HG02571 (cell line): ENCODE measurements at regions not wholly inside any gene's neighbourhood (a gene's known extent, or its start where the extent isn't known, plus 50 kb on each side); places are given as distances from the start of the nearest gene placed in this dataset.
"Not testable (repeated sequence)": the region's sequence is repeated elsewhere in the genome, so short reads cannot be mapped to it uniquely, and the experiment has no call there.

Experiments
- ATAC-seq: cut with Tn5 transposase; IDR thresholded peaks from one replicate; pipeline ENCODE4 v1.9.1; 2021; ENCODE audit warnings: mild to moderate bottlenecking, moderate library complexity; ENCODE audit not compliant: unreplicated experiment

- no peak for ATAC-seq
Measured at GRCh38 chr12:74071182-74071581, 466.5 kb upstream of the ATXN7L3B start.

- ATAC-seq = no peak
Measured at GRCh38 chr12:74076918-74077317, 460.7 kb upstream of the ATXN7L3B start.

- ATAC-seq = no peak
Measured at GRCh38 chr12:74105434-74105833, 432.2 kb upstream of the ATXN7L3B start.

- no peak for ATAC-seq
Measured at GRCh38 chr12:74108729-74109128, 428.9 kb upstream of the ATXN7L3B start.

- ATAC-seq = no peak
Measured at GRCh38 chr12:74111688-74112360, 425.8 kb upstream of the ATXN7L3B start.

- ATAC-seq = no peak
Measured at GRCh38 chr12:74119811-74120362, 417.7 kb upstream of the ATXN7L3B start.

GRCh38 chr12:74120644-74121043, 417.0 kb upstream of the ATXN7L3B start:
- ATAC-seq = no peak

- no peak for ATAC-seq
Measured at GRCh38 chr12:74129702-74130101, 407.9 kb upstream of the ATXN7L3B start.

GRCh38 chr12:74144396-74144795, 393.2 kb upstream of the ATXN7L3B start:
- ATAC-seq = no peak

GRCh38 chr12:74145328-74145727, 392.3 kb upstream of the ATXN7L3B start:
- no peak for ATAC-seq

GRCh38 chr12:74148849-74149248, 388.8 kb upstream of the ATXN7L3B start:
- ATAC-seq = no peak

GRCh38 chr12:74152370-74152769, 385.3 kb upstream of the ATXN7L3B start:
- no peak for ATAC-seq

- no peak for ATAC-seq
Measured at GRCh38 chr12:74166096-74166495, 371.5 kb upstream of the ATXN7L3B start.

- no peak for ATAC-seq
Measured at GRCh38 chr12:74169607-74170006, 368.0 kb upstream of the ATXN7L3B start.

- ATAC-seq = no peak
Measured at GRCh38 chr12:74170645-74171477, 366.8 kb upstream of the ATXN7L3B start.

- no peak for ATAC-seq
Measured at GRCh38 chr12:74171478-74171909, 366.1 kb upstream of the ATXN7L3B start.

- ATAC-seq = not testable (repeated sequence)
Measured at GRCh38 chr12:74174961-74175360, 362.7 kb upstream of the ATXN7L3B start.

GRCh38 chr12:74185360-74185759, 352.3 kb upstream of the ATXN7L3B start:
- ATAC-seq = no peak

- no peak for ATAC-seq
Measured at GRCh38 chr12:74193191-74193590, 344.4 kb upstream of the ATXN7L3B start.

- ATAC-seq = no peak
Measured at GRCh38 chr12:74204236-74204635, 333.4 kb upstream of the ATXN7L3B start.

GRCh38 chr12:74227846-74228545, 309.6 kb upstream of the ATXN7L3B start:
- no peak for ATAC-seq
